Hypothalamus (tissue), 51 donors: ENCODE measurements at regions not wholly inside any gene's neighbourhood (a gene's known extent, or its start where the extent isn't known, plus 50 kb on each side); places are given as distances from the start of the nearest gene placed in this dataset.
A peak's percentile ranks its signal among the peaks of the same experiment; 100 is the strongest.

Experiments
- DNase-seq, 51 donors: peaks; one replicate each; lab custom pipeline; 2025; lab: John Stamatoyannopoulos, UW

DNA sequence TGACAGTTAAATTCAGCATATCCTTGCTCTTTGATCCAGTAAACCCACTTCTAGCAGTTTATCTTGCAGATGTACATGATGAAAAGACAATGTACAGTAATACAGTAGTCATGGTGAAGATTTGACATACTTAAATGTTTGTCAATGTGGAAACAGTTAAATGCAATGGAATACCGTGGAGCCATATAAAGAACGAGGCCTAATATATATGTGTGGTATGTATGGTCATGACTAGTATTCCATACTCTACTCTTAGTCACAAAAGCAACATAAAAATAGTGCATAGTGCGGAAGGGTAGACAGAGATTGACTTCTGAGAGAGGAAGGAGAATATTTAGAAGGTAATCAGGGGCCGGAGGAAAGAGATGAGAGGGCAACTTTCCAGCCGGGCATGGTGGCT, 70.7 kb upstream of the ARMC2 start:
- DNase-seq: no peak

DNA sequence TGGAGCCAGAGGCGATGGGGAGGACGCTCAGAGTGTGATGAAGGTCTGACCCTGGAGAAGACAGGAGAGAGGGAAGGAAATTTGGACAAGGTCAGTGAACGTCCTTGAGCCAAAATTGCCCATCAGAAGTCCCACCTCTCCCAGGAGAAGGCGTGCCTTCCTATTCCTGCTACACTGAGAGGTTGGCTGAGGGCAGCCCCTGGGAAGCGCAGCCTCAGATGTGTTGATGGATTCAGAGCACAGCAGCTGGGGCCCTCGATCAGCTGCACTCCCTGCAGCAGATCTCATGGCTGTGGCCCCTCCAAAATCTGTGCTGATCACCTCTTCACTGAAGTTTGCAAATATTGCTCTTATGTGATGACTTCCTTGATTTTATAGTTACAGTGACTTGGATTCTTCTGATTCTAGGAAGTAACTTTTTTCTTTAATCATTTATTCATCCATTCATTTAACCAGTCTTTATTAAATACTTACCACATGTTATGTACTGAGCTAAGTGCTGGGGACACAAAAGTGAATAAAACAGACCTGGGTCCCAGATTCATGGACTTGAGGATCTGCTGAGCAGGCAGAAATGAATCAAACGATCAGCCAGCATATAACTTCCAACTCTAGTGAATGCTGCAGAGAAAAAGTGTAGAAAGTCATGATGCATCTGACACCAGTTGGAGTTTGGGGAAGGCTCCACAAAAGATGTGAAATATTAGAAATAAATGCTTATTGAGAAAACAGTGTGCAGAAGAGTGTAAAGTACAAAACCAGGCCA, 69.6 kb upstream of the ARMC2 start:
- DNase-seq: no peak

DNA sequence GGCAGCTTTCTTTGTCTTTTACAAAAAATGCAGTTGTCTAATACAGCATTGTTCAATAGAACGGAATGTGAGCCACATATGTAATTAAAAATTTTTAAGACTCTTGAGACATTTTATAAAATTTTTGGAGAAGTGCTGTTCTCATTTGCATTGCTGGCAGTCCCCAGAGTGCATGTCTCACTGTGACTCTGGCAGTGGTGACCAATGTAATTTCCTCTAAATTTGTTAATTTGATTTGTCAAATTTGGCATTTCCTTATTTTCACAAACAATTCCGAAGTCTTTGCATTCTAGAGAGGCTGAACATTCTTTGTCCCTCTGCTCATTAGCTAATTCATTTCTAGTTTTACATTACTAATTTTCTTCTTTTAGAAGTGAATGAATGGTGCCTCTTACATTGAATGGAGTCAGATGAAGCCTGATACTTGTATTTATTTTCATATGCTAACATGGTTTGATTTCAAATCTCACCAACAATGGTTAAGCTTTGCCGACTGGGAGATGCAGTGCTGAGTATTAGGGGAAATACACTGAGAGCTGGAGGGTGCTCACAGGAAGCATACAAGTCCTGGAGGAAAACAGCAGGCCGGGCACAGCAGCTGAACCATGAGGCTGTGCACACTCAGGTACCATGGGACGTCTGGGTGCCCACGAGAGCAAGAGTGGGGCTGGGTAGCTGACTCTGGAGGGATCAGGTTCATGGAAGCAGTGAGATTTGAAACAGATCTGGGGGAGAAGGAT, 68.5 kb upstream of the ARMC2 start:
- no peak for DNase-seq

DNA sequence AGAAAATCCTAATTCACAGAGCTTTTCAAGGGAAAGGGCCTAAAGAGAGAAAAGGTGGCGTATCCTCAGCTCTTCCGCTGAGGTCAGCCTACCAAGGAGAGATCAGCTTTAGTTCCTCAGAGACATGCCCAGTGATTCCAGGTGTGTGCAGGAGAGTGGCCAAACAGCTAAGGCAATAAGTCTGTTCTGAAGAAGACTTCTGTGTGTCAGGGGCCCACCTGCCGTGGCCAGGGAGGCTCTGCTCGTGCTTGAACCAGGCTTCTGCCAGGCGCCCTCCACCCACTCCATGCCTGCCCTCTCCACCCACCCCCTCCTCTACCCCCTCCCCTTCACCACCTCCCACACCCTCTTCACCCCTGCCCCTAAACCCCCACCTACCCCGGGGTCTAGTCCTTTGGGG, 67.4 kb upstream of the ARMC2 start:
- no peak for DNase-seq

DNA sequence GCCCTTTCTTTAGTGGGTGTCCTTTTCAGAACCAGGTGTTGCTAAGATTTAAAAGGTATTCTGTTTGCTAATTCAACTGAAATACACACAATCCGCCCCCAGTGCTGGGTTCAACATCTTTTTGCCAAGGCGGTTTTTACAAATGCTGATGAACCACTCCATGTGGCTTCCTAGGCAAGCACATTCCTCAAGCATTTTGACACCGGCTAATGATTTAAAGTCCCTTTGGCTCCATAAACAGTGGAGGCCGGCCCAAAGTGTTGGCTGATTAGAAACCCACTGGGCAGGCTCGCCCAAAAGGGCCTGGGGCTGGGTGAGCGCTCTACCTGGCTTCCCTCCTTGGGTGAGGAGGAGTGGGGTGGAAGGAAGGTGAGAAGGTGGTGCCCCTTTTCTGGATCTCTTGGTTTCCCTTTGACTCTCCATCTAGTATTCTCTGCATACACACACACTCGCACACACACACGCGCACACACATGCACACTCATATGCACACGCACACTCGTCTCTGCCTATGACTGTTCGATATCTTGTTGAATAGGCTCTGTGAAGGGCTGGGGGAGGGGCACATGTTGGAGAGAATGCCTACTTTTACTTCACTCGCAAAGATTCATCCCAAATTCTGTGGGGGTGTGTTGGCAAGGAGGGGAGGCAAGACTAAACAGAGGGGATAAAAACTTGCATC, 66.7 kb upstream of the ARMC2 start:
- DNase-seq: peak in 2 of 51 donors; percentile 7 to 46

DNA sequence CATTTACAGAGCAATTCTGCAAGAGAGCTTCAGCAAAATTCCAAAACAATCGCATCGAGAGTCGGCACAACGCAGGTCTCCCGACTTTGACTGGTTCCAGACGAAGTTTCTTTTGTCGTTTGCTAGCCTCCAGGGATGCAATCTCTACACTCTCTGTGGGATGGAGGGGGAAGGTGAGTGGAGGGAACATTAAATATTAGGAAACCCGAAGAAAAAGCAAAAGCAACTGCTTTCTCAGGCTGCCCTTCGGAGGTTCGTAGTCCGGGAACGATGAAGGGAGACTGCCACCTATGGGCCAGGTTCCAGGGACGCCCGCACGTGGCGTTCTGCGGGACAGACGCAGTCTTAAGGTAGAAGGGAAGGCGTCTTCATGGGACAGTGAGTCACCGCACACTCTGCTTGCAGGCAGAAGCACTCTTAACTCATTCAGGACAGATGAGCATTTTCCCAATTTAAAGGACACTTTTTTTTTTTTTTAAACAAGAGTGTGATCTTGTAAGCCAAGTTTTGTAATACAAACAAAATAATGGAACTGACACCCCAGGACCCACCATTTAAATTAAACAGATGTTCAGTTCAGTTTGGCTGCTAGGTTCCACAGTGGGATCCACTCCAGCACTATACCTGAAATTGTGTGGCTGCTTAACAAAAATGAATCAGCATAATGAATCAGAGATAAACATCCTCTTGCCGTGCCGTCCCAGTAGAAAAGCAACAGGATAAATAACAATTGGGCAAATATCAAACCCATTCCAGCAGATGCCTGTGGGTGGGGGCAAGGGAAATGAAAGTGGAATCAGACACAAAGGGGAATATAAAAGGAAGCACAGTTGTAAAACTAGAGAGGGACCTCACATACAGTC, 65.8 kb upstream of the ARMC2 start:
- DNase-seq: peak in 46 of 51 donors; percentile 8 to 82 (median 54)

DNA sequence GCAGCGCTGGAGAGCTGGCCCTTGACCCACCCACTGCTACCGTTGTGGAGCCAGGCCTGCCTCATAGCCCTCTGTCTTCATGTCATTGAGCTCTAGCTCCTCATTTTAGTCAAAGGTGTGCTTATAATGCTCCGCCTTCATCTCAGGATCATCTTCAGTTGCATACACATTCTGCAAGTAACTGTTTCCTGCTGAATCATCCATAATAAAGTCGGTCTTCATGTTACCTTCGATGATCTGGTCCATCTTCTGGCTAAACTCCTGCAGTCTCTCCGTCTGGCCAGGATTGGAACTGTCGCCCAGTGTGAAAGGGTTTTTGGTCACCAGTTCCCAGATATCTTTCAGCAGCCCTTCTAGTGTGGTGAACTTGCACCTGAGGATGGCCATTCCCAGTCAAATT, 62.6 kb upstream of the ARMC2 start:
- DNase-seq: no peak

DNA sequence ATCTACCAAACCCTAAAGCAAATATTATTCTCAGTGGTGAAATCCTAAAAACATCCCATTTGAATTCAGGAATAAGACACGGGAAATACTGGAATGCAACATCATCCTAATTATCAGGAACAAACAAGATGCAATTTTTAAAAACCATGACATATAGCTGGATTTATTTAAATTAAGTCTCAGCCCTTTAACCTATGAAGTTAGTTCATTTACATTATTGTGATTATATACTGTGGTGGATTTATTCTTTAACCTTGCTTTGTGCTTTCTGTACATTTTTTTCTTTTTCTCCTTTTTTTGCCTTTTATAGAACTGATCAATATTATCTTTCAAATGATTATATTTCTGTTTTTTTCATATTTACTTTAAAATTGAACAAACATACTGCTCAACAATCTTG, 59.8 kb upstream of the ARMC2 start:
- no peak for DNase-seq

DNA sequence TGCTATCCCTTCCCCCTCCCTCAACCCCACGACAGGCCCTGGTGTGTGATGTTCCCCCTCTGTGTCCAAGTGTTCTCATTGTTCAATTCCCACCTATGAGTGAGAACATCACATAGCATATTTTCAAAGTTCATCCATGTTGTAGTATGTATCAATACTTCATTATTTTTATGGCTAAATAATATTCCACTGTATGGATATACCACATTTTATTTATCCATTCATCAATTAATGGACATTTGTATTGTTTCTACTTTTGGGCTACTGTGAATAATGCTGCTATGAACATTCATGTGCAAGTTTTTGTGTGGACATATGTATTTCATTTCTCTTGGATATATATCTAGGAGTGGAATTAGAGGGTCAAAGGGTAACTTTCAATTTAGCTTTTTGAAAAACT, 58.7 kb upstream of the ARMC2 start:
- no peak for DNase-seq

DNA sequence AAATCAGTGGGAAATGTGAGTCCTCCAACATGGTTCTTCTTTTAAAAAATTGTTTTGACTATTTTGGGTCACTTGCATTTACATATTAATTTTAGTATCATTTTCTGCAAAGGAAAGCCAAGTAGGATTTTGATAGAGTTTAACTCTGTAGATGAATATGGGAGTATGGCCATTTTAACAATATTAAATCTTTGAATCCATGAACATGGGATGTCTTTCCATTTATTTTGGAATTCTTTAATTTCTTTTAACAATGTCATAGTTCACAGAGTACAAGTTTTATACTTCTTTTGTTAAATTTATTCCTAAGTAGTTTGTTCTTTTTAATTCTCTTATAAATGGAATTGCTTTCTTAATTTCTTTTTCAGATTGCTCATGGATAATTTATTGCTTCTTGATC, 56.5 kb upstream of the ARMC2 start:
- no peak for DNase-seq

DNA sequence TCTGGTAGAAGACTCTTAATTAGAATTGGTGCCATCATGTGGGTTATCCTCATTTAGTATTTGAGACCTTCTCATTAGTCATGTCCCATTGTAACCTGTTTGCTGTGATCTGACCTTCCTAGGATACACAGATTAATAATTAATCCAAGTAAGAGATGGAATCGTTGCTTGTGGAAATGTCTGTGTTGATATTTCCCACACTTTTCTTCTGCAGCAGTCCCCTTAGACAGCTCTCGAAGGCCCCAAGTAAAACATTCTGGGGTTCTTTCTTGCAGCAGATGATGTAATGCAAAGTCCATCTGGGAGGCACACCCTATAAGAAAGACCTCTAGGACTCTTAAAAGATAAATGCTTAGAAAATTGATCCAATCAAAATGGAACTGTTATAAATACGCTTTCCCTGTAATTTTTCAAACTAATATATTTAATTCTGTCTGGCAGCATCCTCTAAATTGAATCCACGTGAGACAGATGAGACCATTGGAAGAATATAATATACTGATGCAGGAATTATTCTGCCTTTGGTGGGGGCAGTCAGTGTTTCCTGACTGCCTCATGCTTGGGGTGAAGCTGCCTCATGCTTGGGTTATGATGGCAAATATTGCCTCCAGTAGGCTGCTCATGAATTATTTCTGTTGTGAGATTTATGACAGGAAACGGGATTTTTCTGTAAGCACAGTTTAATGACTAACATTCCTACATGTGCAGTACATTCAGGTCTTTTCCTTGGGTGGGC, 54.5 kb upstream of the ARMC2 start:
- no peak for DNase-seq

DNA sequence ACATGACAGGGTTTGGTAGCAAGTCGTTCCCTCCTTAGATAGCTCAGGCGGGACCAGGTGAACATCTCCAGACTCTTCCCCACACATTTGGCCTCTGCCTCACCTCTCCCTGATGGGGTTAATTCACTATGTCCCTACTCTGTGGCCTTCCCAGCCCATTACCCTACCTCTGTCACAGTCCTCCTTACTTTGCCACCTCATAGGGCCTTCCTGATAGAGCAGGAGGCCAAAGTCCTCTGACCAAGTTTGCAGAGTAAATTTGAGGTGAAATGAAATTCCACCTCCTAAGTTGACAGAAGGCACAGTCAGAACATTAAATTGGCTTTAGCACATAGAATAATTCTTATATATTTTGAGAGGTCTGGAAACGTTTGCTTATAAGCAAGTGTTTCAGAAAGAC, 53.1 kb upstream of the ARMC2 start:
- DNase-seq: no peak

DNA sequence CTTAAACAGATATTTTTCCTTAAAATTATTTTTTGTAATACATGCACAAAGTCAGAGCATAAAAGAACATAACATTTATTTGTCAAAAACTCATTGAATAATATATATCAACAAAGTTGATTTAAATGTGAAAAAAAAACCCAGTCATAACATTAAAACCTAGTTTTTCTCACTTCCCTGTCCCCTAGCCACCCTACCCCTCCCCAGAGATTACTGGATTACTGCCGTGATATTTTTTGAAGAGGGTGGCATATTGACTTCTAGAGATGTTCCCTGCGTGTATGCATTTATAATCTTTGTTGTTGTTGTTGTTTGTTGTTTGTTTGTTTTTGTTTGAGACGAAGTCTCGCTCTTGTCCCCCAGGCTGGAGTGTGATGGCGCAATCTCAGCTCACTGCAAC, 52.4 kb upstream of the ARMC2 start:
- DNase-seq: no peak

DNA sequence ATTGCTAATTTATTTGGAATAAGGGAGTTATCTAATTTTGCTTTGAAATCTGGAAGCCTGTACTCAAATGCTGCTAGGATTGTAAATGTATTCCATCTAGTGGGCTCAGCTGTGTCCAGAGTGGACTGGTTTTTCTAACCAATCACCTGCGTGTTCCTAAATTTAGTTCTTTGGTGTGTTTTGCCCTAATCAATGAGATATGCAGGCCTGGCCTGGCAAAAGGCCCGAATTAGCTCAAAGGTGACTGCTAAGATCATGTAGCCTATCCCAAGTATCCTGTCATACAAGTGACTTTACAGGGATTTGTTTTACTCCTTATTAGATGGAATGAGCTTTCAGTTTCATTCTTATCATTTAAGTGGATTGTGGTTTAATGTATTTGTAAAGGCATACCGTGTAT, 51.3 kb upstream of the ARMC2 start:
- DNase-seq: no peak

DNA sequence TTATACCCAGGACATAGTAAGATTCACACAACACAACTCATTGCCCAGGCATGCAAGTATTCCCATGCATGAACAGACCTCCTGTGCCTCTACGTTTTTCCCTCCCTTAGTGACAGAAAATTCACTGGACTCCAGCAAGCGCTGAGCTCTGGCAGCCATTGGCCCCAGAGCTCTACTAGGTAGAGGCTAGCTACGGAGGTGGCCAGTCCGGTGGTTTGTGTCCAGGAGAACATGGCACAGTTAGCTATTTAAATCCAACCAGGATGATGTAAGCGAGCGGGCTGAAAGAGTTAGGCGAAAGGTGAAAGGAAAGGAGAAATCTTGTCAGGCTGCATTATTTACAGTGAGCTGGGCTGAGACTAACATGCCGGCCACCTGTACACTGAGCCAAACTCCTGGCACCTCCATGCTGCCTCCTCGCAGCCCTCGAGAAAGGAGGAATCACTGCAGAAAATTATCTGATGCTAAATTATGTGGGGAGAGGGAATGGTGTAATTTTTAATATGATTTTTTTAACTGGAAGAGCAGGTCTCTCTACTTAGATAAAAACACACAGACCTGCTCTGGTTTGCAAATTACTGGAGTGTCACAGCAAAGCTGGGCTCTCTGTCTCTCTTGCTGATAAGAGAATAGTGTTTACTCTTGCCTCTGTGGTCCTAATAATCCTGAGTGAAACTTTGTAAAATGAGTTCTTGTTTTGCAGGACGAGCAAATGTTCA, 50.1 kb upstream of the ARMC2 start:
- DNase-seq: no peak
